ENCODE measurements at regions not wholly inside any gene's neighbourhood (a gene's known extent, or its start where the extent isn't known, plus 50 kb on each side); places are given as distances from the start of the nearest gene placed in this dataset.

- no peak for DNase-seq
Observed at GRCh38 chr2:47315475-47315874, 53.6 kb upstream of the EPCAM start.

- DNase-seq, result no peak
Observed at GRCh38 chr2:47313728-47314127, 55.4 kb upstream of the EPCAM start.

GRCh38 chr2:47313141-47313691 lies 55.9 kb upstream of the EPCAM start:
- no peak for DNase-seq

- DNase-seq, result no peak
Observed at GRCh38 chr2:47312491-47312850, 56.6 kb upstream of the EPCAM start.

- DNase-seq, result no peak
Observed at GRCh38 chr2:47311764-47312490, 57.2 kb upstream of the EPCAM start.

- no peak for DNase-seq
Observed at GRCh38 chr2:47310801-47311560, 58.1 kb upstream of the EPCAM start.

GRCh38 chr2:47309952-47310800 lies 58.9 kb upstream of the EPCAM start:
- no peak for DNase-seq

GRCh38 chr2:47309472-47309951 lies 59.6 kb upstream of the EPCAM start:
- no peak for DNase-seq

GRCh38 chr2:47307066-47307465 lies 62.0 kb upstream of the EPCAM start:
- peak; percentile 80 for DNase-seq

GRCh38 chr2:47304654-47305053 lies 64.5 kb upstream of the EPCAM start:
- no peak for DNase-seq

GRCh38 chr2:47303341-47304148 lies 65.6 kb upstream of the EPCAM start:
- DNase-seq, result no peak

- no peak for DNase-seq
Observed at GRCh38 chr2:47302308-47302707, 66.8 kb upstream of the EPCAM start.

GRCh38 chr2:47301731-47302130 lies 67.4 kb upstream of the EPCAM start:
- no peak for DNase-seq

- DNase-seq, result no peak
Observed at GRCh38 chr2:47301277-47301618, 67.9 kb upstream of the EPCAM start.

- DNase-seq, result no peak
Observed at GRCh38 chr2:47300609-47301276, 68.4 kb upstream of the EPCAM start.

- DNase-seq, result no peak
Observed at GRCh38 chr2:47300081-47300480, 69.0 kb upstream of the EPCAM start.

GRCh38 chr2:47299555-47299954 lies 69.6 kb upstream of the EPCAM start:
- DNase-seq, result no peak

GRCh38 chr2:47298771-47299170 lies 70.3 kb upstream of the EPCAM start:
- DNase-seq, result no peak

- DNase-seq, result no peak
Observed at GRCh38 chr2:47297767-47298425, 71.2 kb upstream of the EPCAM start.

- no peak for DNase-seq
Observed at GRCh38 chr2:47295981-47296635, 73.0 kb upstream of the EPCAM start.
